HCT116 (cell line): ENCODE measurements at regions not wholly inside any gene's neighbourhood (a gene's known extent, or its start where the extent isn't known, plus 50 kb on each side); places are given as distances from the start of the nearest gene placed in this dataset.

Experiments
- EGR1 ChIP-seq: IDR thresholded peaks from 2 replicates; pipeline ENCODE4 v1.6.1; 2012; ENCODE audit warnings: low read depth
- EZH2 ChIP-seq: fragments of 200-600 bp; sonication (generic); IDR thresholded peaks from 2 replicates; pipeline ENCODE4 v1.6.1; 2017; ENCODE audit warnings: antibody characterized with exemption, mixed run types
- JUND ChIP-seq: IDR thresholded peaks from 2 replicates; pipeline ENCODE4 v1.6.1; 2012
- POLR2AphosphoS5 ChIP-seq: IDR thresholded peaks from 2 replicates; pipeline ENCODE4 v1.6.1; 2011; ENCODE audit warnings: mild to moderate bottlenecking, low read depth, low read length, moderate library complexity
- RAD21 ChIP-seq: IDR thresholded peaks from 2 replicates; pipeline ENCODE4 v1.6.1; 2012; ENCODE audit warnings: low read depth, mild to moderate bottlenecking
- TF ChIP-seq, protein P1 (sequence below), 3 experiments: fragments of 200-600 bp in 1 of 3; sonication (generic) in 1 of 3; IDR thresholded peaks in 2 of 3; conservative IDR thresholded peaks in 1 of 3; 2 replicates each; pipeline ENCODE4 v1.5.1; 2012 to 2017; ENCODE audit warnings: low read depth in 2 of 3, low read length in 2 of 3, antibody characterized with exemption in 1 of 3, borderline replicate concordance in 1 of 3, control low read depth in 1 of 3, mild to moderate bottlenecking in 1 of 3, mixed read lengths in 1 of 3, mixed run types in 1 of 3, moderate library complexity in 1 of 3; ENCODE audit not compliant: insufficient read depth in 1 of 3

DNA sequence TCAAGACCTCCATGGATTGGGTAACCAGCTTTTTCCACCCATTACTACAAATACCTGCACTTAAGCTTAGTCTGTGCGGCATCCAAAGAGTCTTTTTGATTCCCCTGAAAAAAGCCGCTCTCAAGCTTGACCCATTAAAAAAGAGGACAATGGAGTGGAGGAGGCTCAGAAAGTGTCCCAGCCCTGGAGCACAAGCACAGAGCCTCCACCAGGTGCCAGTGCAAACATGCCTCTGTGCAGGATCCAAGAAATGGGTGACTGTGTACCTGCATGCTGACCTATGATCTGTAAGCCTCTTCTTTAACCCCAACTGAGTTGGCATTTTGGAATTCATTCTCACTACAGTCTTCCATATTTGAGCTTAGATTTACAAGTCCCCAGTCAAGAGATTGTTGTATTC, 168.3 kb upstream of the TLE4 start:
- TF ChIP-seq, protein P1, sequence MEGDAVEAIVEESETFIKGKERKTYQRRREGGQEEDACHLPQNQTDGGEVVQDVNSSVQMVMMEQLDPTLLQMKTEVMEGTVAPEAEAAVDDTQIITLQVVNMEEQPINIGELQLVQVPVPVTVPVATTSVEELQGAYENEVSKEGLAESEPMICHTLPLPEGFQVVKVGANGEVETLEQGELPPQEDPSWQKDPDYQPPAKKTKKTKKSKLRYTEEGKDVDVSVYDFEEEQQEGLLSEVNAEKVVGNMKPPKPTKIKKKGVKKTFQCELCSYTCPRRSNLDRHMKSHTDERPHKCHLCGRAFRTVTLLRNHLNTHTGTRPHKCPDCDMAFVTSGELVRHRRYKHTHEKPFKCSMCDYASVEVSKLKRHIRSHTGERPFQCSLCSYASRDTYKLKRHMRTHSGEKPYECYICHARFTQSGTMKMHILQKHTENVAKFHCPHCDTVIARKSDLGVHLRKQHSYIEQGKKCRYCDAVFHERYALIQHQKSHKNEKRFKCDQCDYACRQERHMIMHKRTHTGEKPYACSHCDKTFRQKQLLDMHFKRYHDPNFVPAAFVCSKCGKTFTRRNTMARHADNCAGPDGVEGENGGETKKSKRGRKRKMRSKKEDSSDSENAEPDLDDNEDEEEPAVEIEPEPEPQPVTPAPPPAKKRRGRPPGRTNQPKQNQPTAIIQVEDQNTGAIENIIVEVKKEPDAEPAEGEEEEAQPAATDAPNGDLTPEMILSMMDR (IDR thresholded peaks at IDR 0.05 in 2 of 3, conservative IDR thresholded peaks at IDR 0.05 in 1 of 3; ENCODE audit: borderline replicate concordance in 1 of 3, insufficient read depth in 1 of 3, low read depth in 2 of 3, low read length in 2 of 3): no peak
- TF ChIP-seq EZH2 (no peak), POLR2AphosphoS5 (no peak), EGR1 (no peak), JUND (no peak), RAD21 (no peak)
